ENCODE measurements at regions not wholly inside any gene's neighbourhood (a gene's known extent, or its start where the extent isn't known, plus 50 kb on each side); places are given as distances from the start of the nearest gene placed in this dataset.

DNA sequence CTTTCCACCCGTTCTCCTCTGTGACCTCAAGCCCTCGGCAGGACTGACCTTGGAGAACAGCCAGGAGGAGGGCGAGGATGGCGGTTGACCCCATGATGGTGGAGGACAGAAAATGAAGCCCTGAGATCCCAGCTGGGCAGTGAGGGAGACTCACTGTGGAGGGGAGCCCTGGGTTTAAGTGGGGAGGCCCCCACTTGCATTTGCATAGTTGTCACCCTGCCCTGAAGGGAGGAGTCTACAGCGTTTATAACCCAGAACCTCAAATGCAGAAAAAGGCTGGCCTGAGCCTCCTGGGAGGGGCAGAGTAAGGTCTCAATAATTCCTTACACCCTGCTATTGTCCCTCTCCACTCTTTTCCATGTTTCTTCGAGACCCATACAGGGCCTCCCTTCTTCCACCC, 1052.7 kb downstream of the TMEM121 start (continued):
- TF ChIP-seq, protein P1, sequence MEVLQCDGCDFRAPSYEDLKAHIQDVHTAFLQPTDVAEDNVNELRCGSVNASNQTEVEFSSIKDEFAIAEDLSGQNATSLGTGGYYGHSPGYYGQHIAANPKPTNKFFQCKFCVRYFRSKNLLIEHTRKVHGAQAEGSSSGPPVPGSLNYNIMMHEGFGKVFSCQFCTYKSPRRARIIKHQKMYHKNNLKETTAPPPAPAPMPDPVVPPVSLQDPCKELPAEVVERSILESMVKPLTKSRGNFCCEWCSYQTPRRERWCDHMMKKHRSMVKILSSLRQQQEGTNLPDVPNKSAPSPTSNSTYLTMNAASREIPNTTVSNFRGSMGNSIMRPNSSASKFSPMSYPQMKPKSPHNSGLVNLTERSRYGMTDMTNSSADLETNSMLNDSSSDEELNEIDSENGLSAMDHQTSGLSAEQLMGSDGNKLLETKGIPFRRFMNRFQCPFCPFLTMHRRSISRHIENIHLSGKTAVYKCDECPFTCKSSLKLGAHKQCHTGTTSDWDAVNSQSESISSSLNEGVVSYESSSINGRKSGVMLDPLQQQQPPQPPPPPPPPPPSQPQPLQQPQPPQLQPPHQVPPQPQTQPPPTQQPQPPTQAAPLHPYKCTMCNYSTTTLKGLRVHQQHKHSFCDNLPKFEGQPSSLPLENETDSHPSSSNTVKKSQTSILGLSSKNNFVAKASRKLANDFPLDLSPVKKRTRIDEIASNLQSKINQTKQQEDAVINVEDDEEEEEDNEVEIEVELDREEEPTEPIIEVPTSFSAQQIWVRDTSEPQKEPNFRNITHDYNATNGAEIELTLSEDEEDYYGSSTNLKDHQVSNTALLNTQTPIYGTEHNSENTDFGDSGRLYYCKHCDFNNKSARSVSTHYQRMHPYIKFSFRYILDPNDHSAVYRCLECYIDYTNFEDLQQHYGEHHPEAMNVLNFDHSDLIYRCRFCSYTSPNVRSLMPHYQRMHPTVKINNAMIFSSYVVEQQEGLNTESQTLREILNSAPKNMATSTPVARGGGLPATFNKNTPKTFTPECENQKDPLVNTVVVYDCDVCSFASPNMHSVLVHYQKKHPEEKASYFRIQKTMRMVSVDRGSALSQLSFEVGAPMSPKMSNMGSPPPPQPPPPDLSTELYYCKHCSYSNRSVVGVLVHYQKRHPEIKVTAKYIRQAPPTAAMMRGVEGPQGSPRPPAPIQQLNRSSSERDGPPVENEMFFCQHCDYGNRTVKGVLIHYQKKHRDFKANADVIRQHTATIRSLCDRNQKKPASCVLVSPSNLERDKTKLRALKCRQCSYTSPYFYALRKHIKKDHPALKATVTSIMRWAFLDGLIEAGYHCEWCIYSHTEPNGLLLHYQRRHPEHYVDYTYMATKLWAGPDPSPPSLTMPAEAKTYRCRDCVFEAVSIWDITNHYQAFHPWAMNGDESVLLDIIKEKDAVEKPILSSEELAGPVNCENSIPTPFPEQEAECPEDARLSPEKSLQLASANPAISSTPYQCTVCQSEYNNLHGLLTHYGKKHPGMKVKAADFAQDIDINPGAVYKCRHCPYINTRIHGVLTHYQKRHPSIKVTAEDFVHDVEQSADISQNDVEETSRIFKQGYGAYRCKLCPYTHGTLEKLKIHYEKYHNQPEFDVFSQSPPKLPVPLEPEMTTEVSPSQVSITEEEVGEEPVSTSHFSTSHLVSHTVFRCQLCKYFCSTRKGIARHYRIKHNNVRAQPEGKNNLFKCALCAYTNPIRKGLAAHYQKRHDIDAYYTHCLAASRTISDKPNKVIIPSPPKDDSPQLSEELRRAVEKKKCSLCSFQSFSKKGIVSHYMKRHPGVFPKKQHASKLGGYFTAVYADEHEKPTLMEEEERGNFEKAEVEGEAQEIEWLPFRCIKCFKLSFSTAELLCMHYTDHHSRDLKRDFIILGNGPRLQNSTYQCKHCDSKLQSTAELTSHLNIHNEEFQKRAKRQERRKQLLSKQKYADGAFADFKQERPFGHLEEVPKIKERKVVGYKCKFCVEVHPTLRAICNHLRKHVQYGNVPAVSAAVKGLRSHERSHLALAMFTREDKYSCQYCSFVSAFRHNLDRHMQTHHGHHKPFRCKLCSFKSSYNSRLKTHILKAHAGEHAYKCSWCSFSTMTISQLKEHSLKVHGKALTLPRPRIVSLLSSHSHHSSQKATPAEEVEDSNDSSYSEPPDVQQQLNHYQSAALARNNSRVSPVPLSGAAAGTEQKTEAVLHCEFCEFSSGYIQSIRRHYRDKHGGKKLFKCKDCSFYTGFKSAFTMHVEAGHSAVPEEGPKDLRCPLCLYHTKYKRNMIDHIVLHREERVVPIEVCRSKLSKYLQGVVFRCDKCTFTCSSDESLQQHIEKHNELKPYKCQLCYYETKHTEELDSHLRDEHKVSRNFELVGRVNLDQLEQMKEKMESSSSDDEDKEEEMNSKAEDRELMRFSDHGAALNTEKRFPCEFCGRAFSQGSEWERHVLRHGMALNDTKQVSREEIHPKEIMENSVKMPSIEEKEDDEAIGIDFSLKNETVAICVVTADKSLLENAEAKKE (CRISPR knock-in tag; IDR thresholded peaks at IDR 0.05) = no peak
- TF ChIP-seq ETS1 (IDR thresholded peaks at IDR 0.05) = no peak
- TF ChIP-seq CREB1 (CRISPR knock-in tag; IDR thresholded peaks at IDR 0.05; ENCODE audit: low read depth) = no peak

GRCh38 chr14:106585692-106586091, 1059.3 kb downstream of the TMEM121 start:
- H3K9me3 Mint-ChIP-seq = peaks cover 100% of the 10 kb centered on the region
- Histone ChIP-seq H4K20me1 (replicated peaks; ENCODE audit: insufficient read depth) (no peaks in the 10 kb centered on the region), H3K4me1 (ENCODE audit: insufficient read depth) (no peaks in the 10 kb centered on the region), H3K4me3 (no peak overlapping the region), H3K9me2 (ENCODE audit: insufficient read depth) (no peaks in the 10 kb centered on the region), H3F3A (replicated peaks; ENCODE audit: low read depth) (no peaks in the 10 kb centered on the region), H3K27ac (ENCODE audit: low read depth) (no peak overlapping the region), H3K4me2 (no peak overlapping the region), H3K27me3 (ENCODE audit: insufficient read depth) (no peaks in the 10 kb centered on the region), H3K36me3 (ENCODE audit: insufficient read depth) (no peaks in the 10 kb centered on the region), H3K79me2 (replicated peaks; ENCODE audit: insufficient read depth) (no peaks in the 10 kb centered on the region), H2AFZ (no peak overlapping the region)
- ATAC-seq (no peak), DNase-seq (ENCODE audit: low spot score) (no peak)
- H3K27me3 Mint-ChIP-seq (ENCODE audit: insufficient read depth, low read depth, poor library complexity) = peaks cover 5% of the 10 kb centered on the region
- no peak overlapping the region for H3K4me3 Mint-ChIP-seq
- H3K4me1 Mint-ChIP-seq = no peaks in the 10 kb centered on the region
- peaks cover 44% of the 10 kb centered on the region for H3K36me3 Mint-ChIP-seq (ENCODE audit: low read depth)
- H3K27ac Mint-ChIP-seq = no peak overlapping the region
- TF ChIP-seq POLR2AphosphoS5 (IDR thresholded peaks at IDR 0.05; ENCODE audit: low read depth) (no peak), STAT1 (IDR thresholded peaks at IDR 0.05; ENCODE audit: unreplicated experiment) (no peak), EZH2 (IDR thresholded peaks at IDR 0.05; ENCODE audit: low read depth, unreplicated experiment) (no peak), ZNF114 (CRISPR knock-in tag; IDR thresholded peaks at IDR 0.05) (no peak), NANOG (IDR thresholded peaks at IDR 0.05; ENCODE audit: borderline replicate concordance) (no peak), CREB1 (CRISPR knock-in tag; IDR thresholded peaks at IDR 0.05; ENCODE audit: low read depth) (no peak)
- TF ChIP-seq, protein P2, sequence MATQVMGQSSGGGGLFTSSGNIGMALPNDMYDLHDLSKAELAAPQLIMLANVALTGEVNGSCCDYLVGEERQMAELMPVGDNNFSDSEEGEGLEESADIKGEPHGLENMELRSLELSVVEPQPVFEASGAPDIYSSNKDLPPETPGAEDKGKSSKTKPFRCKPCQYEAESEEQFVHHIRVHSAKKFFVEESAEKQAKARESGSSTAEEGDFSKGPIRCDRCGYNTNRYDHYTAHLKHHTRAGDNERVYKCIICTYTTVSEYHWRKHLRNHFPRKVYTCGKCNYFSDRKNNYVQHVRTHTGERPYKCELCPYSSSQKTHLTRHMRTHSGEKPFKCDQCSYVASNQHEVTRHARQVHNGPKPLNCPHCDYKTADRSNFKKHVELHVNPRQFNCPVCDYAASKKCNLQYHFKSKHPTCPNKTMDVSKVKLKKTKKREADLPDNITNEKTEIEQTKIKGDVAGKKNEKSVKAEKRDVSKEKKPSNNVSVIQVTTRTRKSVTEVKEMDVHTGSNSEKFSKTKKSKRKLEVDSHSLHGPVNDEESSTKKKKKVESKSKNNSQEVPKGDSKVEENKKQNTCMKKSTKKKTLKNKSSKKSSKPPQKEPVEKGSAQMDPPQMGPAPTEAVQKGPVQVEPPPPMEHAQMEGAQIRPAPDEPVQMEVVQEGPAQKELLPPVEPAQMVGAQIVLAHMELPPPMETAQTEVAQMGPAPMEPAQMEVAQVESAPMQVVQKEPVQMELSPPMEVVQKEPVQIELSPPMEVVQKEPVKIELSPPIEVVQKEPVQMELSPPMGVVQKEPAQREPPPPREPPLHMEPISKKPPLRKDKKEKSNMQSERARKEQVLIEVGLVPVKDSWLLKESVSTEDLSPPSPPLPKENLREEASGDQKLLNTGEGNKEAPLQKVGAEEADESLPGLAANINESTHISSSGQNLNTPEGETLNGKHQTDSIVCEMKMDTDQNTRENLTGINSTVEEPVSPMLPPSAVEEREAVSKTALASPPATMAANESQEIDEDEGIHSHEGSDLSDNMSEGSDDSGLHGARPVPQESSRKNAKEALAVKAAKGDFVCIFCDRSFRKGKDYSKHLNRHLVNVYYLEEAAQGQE (IDR thresholded peaks at IDR 0.05; ENCODE audit: unreplicated experiment) = no peak
- TF ChIP-seq, protein P3, sequence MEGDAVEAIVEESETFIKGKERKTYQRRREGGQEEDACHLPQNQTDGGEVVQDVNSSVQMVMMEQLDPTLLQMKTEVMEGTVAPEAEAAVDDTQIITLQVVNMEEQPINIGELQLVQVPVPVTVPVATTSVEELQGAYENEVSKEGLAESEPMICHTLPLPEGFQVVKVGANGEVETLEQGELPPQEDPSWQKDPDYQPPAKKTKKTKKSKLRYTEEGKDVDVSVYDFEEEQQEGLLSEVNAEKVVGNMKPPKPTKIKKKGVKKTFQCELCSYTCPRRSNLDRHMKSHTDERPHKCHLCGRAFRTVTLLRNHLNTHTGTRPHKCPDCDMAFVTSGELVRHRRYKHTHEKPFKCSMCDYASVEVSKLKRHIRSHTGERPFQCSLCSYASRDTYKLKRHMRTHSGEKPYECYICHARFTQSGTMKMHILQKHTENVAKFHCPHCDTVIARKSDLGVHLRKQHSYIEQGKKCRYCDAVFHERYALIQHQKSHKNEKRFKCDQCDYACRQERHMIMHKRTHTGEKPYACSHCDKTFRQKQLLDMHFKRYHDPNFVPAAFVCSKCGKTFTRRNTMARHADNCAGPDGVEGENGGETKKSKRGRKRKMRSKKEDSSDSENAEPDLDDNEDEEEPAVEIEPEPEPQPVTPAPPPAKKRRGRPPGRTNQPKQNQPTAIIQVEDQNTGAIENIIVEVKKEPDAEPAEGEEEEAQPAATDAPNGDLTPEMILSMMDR (conservative IDR thresholded peaks at IDR 0.05; ENCODE audit: low read depth in 2 of 2) = no peak
